Activated CD8-positive, alpha-beta memory T cell treated with anti-CD3 and anti-CD28 coated beads for 48 hours (primary cell): ENCODE measurements at regions not wholly inside any gene's neighbourhood (a gene's known extent, or its start where the extent isn't known, plus 50 kb on each side); places are given as distances from the start of the nearest gene placed in this dataset.
"Not testable (repeated sequence)": the region's sequence is repeated elsewhere in the genome, so short reads cannot be mapped to it uniquely, and the experiment has no call there.

Source experiments
- DNase-seq, 3 experiments: peaks; one replicate each; pipeline ENCODE4 v3.0.0-alpha.2; 2020; ENCODE audit warnings: low read depth in 2 of 3, low spot score in 2 of 3

DNA sequence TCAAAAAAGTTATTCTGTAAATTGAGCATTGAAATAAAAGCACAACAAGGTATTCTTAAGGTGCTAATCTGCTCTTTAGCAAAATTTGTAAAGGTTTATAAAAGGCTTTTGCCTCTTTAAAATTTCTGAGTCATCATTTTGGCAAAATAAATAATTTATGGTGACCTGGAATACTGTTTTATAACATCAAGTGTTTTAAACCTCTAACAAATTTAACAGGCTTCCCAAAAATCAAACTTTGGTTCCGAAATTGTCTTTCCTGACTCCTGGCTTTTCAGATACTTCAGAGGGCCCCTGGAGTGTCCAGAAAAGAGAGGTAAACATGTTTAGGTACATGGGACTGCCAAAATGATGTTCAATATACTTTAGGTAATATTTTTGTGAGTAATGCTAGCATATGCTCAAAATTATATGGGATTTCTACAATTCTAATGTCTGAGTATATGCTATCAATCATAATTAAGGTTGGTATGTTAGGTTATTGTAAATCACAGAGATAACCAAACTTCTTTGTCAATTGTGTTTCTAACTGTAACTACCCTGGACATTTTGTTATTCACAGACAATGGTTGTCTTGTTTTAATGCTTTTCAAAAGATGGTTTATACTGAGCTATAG, 160.3 kb upstream of the OLIG3 start:
- no peak for DNase-seq

DNA sequence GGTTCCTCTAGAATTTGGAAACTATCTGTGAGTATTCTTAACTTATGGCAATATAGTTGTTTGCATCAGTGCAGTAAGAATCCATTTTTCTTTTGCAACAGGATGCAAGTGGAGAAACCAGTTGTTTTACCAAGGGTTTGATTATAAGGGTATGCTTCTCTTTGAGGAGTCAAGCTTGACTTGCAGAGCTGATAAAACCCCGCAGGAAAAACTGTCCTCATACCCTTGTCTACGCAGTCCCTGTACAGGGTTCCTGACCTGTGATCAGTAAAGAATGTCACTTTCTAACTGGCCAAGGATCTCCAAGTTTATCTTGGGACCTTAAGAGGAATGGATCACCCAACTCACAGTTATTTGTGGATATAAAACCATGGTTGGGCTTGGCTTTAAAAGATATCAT, 161.1 kb upstream of the OLIG3 start:
- DNase-seq: no peak

DNA sequence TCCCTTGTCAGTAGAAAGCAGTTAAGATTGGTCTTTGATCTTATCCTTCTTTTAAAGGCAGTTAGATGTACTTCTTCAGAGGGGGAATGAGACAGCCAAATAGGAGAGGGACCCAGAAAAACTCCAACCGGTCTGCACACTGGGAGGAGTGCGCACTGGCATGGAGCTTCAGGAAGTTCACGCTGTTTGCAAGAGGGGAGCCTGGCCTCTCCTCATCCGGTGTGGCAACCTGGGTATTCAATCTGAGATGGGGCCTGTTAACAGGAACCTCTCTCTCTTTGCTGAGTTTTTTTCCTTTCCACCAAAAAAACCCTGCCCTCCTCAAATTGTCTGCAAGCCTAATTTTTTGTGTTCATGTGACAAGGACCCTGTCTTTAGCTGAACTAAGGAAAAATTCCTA, 162.5 kb upstream of the OLIG3 start:
- no peak for DNase-seq

DNA sequence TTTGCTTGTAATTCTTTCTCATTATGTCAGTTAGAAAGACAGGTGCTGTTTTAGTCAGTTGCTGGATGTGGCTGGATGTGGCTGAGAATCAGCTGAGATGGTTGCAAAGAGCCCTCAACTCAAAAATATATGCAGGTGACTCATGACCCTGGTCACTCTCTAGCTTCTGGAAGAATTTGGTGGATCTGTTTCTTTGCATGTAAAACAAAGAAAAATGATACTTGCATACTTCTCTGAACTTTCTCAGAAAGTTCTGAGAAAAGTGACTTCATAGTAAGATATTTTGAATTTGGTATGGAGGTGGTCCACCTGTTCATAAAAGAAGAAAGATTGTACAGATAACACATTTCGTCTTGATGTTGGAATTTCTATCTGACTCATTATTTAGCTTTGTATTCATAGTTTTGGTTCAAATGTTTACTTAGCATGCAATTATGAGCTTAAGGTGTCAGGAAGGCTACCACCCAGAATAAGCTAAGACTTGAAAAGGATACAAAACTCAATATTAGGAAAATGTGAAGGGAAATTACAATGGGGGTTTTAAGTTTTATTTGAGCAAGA, 163.2 kb upstream of the OLIG3 start:
- no peak for DNase-seq

DNA sequence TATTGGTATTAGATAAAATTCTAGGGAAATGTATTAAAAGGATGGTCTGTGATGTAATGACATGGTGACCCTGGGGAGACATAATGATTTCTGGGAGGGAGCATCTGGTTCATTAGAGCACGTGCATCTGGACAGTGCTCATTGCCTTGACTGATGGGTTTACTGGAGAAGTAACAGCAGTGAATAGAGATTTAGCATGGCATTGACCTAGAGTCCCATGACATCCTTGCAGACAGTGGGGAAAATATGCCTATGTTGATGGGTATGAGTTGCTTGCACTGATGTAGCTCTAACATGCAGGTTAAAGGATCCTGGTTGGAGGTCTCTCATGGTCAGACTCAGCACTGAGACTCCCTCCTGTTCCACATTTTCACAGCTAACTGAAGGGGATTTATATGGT, 164.1 kb upstream of the OLIG3 start:
- no peak for DNase-seq

DNA sequence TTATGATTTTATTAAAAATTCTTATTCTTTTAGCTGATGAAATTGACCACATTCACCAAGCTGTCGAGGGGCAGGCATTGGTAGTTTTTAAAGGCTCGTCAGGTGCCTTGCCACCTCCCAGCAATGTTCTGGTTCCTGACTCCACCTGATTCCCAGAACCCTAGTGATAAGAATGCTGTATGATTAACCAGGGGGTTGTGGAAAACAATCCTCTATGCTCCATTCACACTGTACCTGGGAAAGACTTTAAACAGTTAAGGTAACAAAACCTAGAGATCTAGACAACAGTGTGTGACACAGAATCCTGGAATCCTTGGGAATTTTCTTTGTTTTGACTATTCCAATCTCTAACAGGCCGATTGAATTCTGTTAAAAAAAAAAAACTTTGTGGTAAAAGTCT, 165.7 kb upstream of the OLIG3 start:
- no peak for DNase-seq

DNA sequence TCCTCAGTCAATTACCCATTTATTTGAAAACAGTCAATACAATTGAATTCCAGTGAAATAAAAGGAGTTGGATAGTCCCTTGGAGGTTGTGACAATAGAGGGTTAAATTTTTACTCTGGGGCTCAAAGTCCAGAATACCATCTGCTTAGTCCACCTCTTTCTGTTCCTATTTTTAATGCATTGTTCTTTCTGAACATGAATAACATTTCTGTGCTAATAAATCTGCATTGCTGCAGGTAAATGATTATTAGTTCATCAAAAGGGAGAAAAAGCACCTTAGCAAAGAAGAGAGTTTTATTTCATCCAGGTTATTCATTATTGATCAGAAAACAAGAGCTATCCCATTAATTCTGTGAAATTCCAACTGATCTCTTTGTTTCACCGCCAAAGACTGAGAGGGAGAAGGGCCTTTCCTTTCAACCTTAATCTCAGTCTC, 166.1 kb upstream of the OLIG3 start:
- DNase-seq: no peak

DNA sequence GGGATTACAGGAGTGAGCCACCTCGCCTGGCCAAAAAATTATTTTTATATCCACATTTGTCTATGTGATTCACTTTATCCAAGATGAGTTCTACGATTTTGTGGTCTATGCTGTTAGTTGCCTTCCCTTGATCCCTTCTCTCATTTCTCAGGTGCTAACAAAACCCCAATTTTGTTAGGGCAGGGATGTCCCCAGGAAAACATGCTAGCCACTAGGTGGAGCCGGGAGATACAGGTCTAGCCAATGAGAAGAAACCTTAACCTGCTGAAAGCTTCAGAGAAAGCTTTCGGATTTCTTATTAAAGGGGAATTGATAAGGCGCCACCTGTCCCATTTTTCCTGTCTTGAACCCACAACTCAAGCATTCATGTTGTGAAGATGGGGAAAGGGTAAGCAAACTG, 167.4 kb upstream of the OLIG3 start:
- DNase-seq: peak in 1 of 3 experiments; percentile 17

DNA sequence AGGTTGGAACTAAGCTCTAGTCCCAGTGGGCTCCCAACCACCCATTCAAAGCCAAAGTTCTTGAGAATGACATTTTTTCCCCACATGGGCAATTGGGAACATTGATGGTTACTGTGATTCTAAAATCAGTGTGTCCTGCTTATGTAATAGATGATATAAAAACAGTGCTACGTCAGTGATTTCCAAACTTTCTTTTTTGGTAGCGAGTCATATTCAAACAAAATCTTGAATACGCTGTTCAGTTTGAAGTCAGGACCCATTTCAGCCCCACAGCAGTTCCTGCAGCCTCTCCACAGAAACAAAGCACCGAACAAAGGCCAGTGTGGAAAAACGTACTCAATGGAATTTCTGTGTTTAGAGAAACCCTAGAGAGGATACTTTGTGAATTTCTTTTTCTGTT, 170.0 kb upstream of the OLIG3 start:
- DNase-seq: no peak

DNA sequence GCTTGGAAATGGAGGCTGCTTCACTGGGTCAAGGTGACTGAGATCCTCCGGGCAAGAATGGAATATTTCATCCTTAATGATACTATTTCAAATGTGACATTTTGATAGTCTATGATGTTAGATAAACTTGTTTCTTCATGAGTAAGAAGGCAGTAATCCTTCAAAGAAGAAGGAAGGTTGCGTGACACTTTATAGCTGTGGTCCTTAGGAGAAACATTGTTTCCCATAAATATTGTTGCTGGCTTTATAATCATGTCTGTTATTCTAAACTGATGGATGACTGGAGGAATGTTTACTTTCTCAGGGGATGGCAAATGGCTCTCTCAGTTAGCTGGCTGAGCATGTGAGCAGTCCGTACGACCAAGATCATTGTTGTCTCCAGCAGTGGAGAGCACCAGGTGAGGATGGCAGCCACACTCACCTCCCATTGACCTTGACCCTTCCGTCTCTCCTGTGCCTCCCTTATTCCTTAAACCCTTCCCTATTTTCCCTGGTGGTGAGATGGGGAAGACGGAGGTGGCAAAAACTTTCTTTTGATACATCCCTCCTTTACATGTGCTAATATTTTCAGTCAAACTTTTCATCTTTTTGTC, 171.2 kb upstream of the OLIG3 start:
- no peak for DNase-seq

DNA sequence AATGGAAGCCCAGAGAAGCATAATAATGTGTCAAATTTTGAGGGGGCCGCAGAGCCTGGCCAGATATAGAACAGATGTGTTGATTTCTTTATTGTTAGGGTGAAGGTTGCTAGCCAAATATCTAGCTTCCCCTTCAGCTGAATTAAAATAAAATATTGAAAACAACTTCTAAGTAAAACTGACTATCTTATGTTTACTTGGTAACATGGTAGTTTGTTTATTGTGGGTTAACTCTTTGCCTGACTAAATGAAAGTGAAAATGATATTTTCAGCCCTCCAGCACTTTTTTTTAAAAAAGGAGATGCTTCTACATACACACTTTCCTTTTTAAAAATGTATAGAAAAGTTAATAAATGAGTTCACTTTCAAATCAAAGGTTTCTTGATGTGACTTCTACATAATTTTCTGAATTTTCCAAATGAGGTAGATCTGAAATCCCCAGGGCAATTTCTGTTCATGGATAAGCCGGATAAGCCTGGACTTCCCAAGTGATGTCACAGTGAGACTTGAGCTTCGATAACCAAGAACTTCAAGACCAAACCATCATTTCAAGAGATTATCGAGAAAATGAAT, 172.1 kb upstream of the OLIG3 start:
- DNase-seq: no peak

DNA sequence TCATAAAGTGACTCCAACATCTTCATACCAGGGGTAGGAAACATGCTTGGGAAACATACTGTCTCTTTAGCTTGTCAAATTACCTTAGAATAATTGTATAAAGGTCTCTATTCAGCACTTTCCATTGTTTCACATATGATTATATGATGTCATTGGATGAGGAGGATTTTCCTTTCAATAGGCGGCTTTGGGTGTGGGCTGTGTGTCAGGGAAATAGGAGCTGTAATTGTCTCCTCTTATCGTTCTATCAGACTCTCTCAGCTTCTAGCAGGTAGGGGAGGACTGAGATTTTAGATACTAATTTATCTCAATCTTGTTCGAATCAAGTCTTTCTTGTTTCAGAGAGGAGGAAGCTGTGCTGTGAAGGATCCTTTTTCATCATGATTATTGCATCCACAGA, 179.4 kb upstream of the OLIG3 start:
- DNase-seq: no peak

DNA sequence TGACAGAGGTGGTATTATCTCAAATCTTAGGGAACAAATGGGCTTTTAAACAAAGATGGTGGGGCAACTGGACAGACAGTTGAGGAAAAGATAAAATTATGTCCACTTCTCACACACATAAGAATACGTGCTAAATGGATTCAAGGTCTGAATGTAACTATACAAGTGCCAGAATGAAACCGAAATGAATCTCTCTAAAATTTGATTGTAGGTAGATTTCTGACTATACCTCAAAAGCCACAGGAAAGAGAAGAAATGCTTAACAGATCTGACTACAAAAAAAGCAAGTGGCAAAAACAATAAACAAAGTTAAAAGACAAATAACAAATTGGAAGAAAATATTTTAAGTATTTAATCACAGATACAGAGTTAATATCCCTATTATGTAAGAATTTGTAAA, 182.7 kb upstream of the OLIG3 start:
- DNase-seq: no peak

DNA sequence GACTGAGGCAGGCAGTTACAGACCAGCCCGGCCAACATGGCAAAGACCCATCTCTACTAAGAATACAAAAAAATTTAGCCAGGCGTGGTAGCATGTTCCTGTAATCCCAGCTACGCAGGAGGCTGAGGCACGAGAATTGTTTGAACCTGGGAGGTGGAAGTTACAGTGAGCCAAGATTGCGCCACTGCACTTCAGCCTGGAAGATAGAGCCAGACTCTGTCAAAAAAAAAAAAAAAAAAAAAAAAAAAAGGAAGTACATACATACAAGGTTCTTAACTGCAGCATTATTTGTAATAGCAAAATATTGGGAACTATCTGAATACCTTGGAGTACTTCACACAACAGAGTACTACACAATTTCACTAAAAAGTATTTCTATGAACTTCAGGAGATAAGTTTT, 183.5 kb upstream of the OLIG3 start:
- DNase-seq: no peak

DNA sequence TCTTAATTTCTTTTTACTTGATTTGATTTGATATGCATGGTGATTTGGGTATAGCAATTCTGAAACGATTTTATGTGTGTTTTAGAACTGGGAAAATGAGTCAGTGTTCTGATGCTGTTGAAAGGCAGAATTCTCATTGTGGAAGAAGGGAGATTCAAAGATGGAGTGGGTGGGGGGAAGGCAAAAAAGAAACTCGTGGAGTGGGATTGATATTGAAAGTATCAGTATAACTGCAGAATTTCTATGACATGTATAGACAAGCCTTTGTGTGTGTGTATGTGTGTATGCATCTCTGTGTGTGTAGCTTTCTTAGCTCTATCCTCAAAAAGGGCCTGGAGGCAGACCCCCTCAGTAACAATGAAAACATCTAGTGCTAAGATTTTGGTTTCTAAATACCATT, 184.3 kb upstream of the OLIG3 start:
- DNase-seq: no peak

DNA sequence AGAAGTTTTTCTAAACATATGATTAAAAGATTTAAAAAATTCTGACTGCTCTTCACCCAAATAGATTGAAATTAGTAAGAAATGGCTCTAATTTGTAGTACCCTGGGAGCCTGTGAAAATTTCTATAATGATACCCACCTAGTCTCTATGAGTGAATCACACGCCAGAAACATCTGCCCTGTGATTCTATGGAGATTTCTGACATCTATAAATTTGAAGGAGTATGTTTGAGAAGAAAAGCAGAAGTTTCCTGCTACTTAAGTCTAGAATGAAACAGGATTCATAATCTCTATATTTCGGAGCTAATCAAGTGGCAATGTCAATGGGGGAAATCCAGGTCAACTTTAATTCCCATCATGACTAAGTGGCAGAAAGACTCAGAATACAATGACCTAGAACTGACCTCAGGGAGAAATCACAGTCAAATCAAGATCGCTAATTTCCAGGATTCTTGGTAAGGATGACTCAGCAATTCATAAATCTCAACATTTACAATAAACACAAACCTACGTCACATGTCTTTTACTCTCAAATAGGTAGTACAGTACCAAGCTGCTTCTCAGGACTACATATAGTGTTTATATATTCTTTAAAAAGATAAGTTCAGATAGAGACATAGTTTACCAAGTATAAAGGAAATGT, 186.2 kb upstream of the TNFAIP3 start:
- no peak for DNase-seq

DNA sequence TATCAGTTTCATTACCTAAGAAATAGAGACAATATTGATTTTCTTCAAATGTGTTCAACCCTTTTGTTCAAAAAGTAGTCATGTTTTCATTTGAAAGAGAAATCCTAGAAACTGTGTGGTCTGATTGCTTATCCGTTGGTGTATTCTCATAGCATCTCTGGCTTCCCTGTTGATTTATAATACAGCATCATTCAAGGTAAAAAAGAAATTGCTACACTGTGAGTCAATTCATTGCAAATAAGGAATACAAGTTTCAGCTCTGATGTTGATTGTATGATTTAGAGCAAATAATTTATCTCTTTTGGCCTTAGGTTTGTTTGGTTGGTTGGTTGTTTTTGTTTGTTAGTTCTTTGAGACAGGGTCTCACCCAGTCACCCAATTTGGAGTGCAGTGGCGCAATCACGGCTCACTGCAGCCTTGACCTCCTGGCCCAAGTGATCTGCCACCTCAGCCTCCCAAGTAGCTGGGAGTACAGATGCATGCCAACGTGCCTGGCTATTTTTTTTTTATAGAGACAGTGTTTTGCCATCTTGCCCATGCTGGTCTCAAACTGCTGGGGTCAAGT, 185.5 kb upstream of the TNFAIP3 start:
- no peak for DNase-seq

DNA sequence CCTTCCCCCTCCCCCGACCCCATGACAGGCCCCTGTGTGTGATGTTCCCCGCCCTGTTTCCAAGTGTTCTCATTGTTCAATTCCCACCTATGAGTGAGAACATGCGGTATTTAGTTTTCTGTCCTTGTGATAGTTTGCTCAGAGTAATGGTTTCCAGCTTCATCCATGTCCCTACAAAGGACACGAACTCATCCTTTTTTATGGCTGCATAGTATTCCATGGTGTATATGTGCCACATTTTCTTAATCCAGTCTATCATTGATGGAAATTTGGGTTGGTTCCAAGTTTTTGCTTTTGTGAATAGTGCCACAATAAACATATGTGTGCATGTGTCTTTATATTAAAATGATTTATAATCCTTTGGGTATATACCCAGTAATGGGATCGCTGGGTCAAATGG, 184.4 kb upstream of the TNFAIP3 start:
- DNase-seq: not testable (repeated sequence)

DNA sequence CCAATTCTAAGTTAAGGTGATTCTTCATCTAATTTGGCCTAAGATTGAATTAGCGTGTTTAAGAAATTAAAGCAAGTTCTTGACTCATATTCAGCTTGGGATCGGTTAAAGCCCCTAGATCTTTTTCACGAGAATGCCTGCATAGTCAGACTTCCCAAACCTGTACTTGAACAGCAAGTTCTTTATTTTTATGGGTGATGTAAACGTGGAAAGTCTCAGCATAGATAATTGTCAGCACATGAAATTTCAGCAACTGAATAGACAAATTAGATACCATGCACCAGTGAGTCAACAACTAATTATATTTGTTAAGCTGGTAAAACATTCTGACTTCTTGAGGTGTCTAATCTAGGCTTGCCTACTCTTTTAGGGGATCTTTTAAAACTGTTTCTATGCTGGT, 183.1 kb upstream of the TNFAIP3 start:
- no peak for DNase-seq

DNA sequence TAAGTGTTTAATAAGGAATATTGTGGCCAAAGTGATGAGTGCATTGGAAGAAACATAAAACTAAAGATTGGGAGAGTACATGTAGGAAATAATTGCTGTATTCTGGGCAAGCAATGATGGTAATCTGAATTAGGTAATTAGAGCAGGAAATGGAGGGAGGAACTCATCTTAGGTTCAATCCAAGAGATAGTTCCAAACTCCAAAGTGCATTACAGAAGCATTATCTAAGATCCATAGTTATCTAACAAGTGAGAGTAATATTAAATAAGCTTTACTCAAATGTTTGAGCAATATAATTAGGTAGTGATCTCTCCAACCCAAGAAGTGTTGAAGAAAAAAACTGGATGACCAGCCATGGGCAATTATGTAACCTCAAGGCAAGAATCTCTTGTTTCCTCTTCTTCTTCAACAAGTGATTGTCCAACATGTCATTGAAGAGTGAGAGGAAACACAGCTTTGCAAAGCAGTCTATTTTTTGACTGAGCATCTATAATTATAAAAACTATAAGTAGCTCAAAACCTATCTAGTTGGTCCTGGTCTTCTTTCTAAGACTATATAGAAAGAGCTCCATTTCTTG, 181.2 kb upstream of the TNFAIP3 start:
- DNase-seq: no peak

DNA sequence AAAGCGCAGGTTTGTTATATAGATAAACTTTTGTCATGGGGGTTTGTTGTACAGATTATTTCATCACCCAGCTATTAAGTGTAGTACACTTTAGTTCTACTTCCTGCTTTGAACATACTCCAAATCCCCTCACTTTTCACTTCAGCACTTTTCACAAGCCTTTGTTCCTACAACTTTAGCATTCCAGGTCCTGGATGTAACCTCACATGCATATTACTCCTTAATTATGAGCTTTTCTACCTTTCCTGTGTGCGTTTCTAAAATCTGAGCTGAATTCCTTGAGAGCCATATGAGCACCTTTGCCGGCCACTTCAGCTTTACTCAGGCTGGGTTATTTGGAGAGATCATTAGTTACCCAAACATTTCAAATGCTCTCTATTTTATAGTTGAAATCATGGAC, 179.2 kb upstream of the TNFAIP3 start:
- no peak for DNase-seq
